Astrocyte (in vitro differentiated cells and primary cell): ENCODE measurements at regions not wholly inside any gene's neighbourhood (a gene's known extent, or its start where the extent isn't known, plus 50 kb on each side); places are given as distances from the start of the nearest gene placed in this dataset.

Source experiments
- DNase-seq: peaks from one replicate; pipeline ENCODE4 v3.0.0-alpha.2; 2010; ENCODE audit warnings: low read depth
- FAIRE-seq: peaks from 2 replicates; lab custom pipeline; 2011; peaks lifted over from hg19 to GRCh38; lab: Jason Lieb, UNC
- H2AFZ ChIP-seq: 2 replicates; pipeline ENCODE4 v1.6.0; 2012; ENCODE audit warnings: low read depth, low read length, inconsistent platforms
- H3K27ac ChIP-seq: 2 replicates; pipeline ENCODE4 v1.5.1; 2011; ENCODE audit warnings: low read depth, low read length, inconsistent platforms
- H3K27me3 ChIP-seq: 2 replicates; pipeline ENCODE4 v1.6.0; 2011; ENCODE audit warnings: low read length, inconsistent platforms; ENCODE audit not compliant: insufficient read depth
- H3K36me3 ChIP-seq: 2 replicates; pipeline ENCODE4 v1.5.1; 2011; ENCODE audit warnings: low read length, inconsistent platforms; ENCODE audit not compliant: insufficient read depth
- H3K4me1 ChIP-seq: 2 replicates; pipeline ENCODE4 v1.5.1; 2011; ENCODE audit warnings: low read length, inconsistent platforms; ENCODE audit not compliant: insufficient read depth
- H3K4me2 ChIP-seq: 2 replicates; pipeline ENCODE4 v1.6.0; 2012; ENCODE audit warnings: low read length, inconsistent platforms
- H3K4me3 ChIP-seq: 2 replicates; pipeline ENCODE4 v1.5.1; 2011; ENCODE audit warnings: low read depth, mild to moderate bottlenecking, low read length, inconsistent platforms; ENCODE audit not compliant: insufficient read depth
- H3K79me2 ChIP-seq: 2 replicates; pipeline ENCODE4 v1.6.0; 2012; ENCODE audit warnings: mild to moderate bottlenecking, low read length, inconsistent platforms; ENCODE audit not compliant: insufficient read depth
- H3K9ac ChIP-seq: 2 replicates; pipeline ENCODE4 v1.6.0; 2012; ENCODE audit warnings: mild to moderate bottlenecking, low read length, inconsistent platforms
- H3K9me3 ChIP-seq: 2 replicates; pipeline ENCODE4 v1.5.1; 2012; ENCODE audit warnings: low read depth, mild to moderate bottlenecking, low read length, inconsistent platforms; ENCODE audit not compliant: insufficient read depth
- H4K20me1 ChIP-seq: 2 replicates; pipeline ENCODE4 v1.6.0; 2012; ENCODE audit warnings: low read length, inconsistent platforms; ENCODE audit not compliant: insufficient read depth
- H3K27ac Mint-ChIP-seq: one replicate; pipeline ENCODE4 v1.8.0; 2021; ENCODE audit warnings: mild to moderate bottlenecking, mixed read lengths; ENCODE audit not compliant: unreplicated experiment
- H3K27me3 Mint-ChIP-seq: one replicate; pipeline ENCODE4 v1.8.0; 2021; ENCODE audit warnings: low read depth, mixed read lengths; ENCODE audit not compliant: unreplicated experiment
- H3K36me3 Mint-ChIP-seq: one replicate; pipeline ENCODE4 v1.8.0; 2021; ENCODE audit warnings: low read depth, mixed read lengths; ENCODE audit not compliant: unreplicated experiment
- H3K4me1 Mint-ChIP-seq: one replicate; pipeline ENCODE4 v1.8.0; 2021; ENCODE audit warnings: low read depth, mixed read lengths; ENCODE audit not compliant: unreplicated experiment
- H3K4me3 Mint-ChIP-seq: one replicate; pipeline ENCODE4 v1.8.0; 2021; ENCODE audit warnings: mild to moderate bottlenecking, moderate library complexity, mixed read lengths; ENCODE audit not compliant: unreplicated experiment
- H3K9me3 Mint-ChIP-seq: one replicate; pipeline ENCODE4 v1.8.0; 2021; ENCODE audit warnings: mild to moderate bottlenecking, mixed read lengths; ENCODE audit not compliant: unreplicated experiment
- EZH2 ChIP-seq: IDR thresholded peaks from 2 replicates; pipeline ENCODE4 v1.6.1; 2012; ENCODE audit warnings: mild to moderate bottlenecking, low read length, inconsistent platforms; ENCODE audit not compliant: insufficient read depth
- TF ChIP-seq, protein P1 (sequence below): IDR thresholded peaks from 2 replicates; pipeline ENCODE4 v1.5.1; 2011; ENCODE audit warnings: low read depth, mild to moderate bottlenecking, inconsistent platforms, low read length, moderate library complexity; ENCODE audit not compliant: insufficient read depth

- TF ChIP-seq EZH2, result no peak
- TF ChIP-seq, protein P1, sequence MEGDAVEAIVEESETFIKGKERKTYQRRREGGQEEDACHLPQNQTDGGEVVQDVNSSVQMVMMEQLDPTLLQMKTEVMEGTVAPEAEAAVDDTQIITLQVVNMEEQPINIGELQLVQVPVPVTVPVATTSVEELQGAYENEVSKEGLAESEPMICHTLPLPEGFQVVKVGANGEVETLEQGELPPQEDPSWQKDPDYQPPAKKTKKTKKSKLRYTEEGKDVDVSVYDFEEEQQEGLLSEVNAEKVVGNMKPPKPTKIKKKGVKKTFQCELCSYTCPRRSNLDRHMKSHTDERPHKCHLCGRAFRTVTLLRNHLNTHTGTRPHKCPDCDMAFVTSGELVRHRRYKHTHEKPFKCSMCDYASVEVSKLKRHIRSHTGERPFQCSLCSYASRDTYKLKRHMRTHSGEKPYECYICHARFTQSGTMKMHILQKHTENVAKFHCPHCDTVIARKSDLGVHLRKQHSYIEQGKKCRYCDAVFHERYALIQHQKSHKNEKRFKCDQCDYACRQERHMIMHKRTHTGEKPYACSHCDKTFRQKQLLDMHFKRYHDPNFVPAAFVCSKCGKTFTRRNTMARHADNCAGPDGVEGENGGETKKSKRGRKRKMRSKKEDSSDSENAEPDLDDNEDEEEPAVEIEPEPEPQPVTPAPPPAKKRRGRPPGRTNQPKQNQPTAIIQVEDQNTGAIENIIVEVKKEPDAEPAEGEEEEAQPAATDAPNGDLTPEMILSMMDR, result no peak
- Histone ChIP-seq H3K4me3 (no peak overlapping the region), H3K36me3 (no peaks in the 10 kb centered on the region), H3K4me1 (no peaks in the 10 kb centered on the region), H3K79me2 (no peaks in the 10 kb centered on the region), H3K9ac (no peak overlapping the region), H3K9me3 (peaks cover 14% of the 10 kb centered on the region), H3K4me2 (no peak overlapping the region), H4K20me1 (no peaks in the 10 kb centered on the region), H2AFZ (no peak overlapping the region), H3K27me3 (no peaks in the 10 kb centered on the region), H3K27ac (no peak overlapping the region)
- H3K4me3 Mint-ChIP-seq, result no peak overlapping the region
- no peak overlapping the region for H3K27ac Mint-ChIP-seq
- DNase-seq, result no peak
- peaks cover 4% of the 10 kb centered on the region for H3K9me3 Mint-ChIP-seq
- no peaks in the 10 kb centered on the region for H3K36me3 Mint-ChIP-seq
- peaks cover 16% of the 10 kb centered on the region for H3K27me3 Mint-ChIP-seq
- no peaks in the 10 kb centered on the region for H3K4me1 Mint-ChIP-seq
- FAIRE-seq, result no peak
These were observed 145.1 kb upstream of the IRX2 start for GRCh38 chr5:2896371-2897275.

- H3K36me3 ChIP-seq, result no peaks in the 10 kb centered on the region
- no peak overlapping the region for H2AFZ ChIP-seq
- peaks cover 14% of the 10 kb centered on the region for H3K27me3 Mint-ChIP-seq
- H3K36me3 Mint-ChIP-seq, result no peaks in the 10 kb centered on the region
- no peak overlapping the region for H3K4me3 ChIP-seq
- no peak overlapping the region for H3K4me3 Mint-ChIP-seq
- H3K79me2 ChIP-seq, result no peaks in the 10 kb centered on the region
- DNase-seq, result no peak
- peaks cover 15% of the 10 kb centered on the region for H3K9me3 ChIP-seq
- H3K27ac Mint-ChIP-seq, result no peak overlapping the region
- H3K4me1 ChIP-seq, result no peaks in the 10 kb centered on the region
- no peaks in the 10 kb centered on the region for H3K4me1 Mint-ChIP-seq
- no peaks in the 10 kb centered on the region for H4K20me1 ChIP-seq
- no peak overlapping the region for H3K27ac ChIP-seq
- FAIRE-seq, result no peak
- H3K4me2 ChIP-seq, result no peak overlapping the region
- H3K9me3 Mint-ChIP-seq, result no peaks in the 10 kb centered on the region
- TF ChIP-seq, protein P1, result no peak
- no peak for TF ChIP-seq EZH2
- no peaks in the 10 kb centered on the region for H3K27me3 ChIP-seq
- no peak overlapping the region for H3K9ac ChIP-seq
These were observed 144.4 kb upstream of the IRX2 start for GRCh38 chr5:2895876-2896275.

DNA sequence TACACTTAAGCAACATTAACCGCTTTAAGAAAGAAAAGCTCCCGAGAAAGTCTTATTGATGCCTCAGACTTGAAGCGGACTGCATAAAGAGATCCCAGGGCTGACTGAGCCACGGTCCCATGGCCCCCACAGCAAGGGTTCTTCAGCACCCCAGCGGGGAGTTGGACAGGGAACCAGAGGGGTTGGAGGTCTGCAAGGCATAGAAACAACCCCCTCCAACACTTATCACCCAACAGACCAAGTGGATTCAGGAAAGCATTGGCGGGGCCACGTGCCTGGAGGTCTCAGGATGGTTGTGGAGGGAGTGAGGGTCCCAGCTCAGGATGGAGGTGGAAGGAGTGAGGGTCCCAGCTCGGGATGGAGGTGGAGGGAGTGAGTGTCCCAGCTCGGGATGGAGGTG is 143.7 kb upstream of the IRX2 start:
- Mint-ChIP-seq H3K27ac (no peak overlapping the region), H3K27me3 (peaks cover 19% of the 10 kb centered on the region), H3K4me3 (no peak overlapping the region), H3K9me3 (no peaks in the 10 kb centered on the region), H3K36me3 (no peaks in the 10 kb centered on the region), H3K4me1 (no peaks in the 10 kb centered on the region)
- no peak for DNase-seq
- no peak overlapping the region for H3K4me3 ChIP-seq
- H3K4me1 ChIP-seq, result no peaks in the 10 kb centered on the region
- H3K27ac ChIP-seq, result no peak overlapping the region
- H2AFZ ChIP-seq, result no peak overlapping the region
- H3K4me2 ChIP-seq, result no peak overlapping the region
- no peaks in the 10 kb centered on the region for H4K20me1 ChIP-seq
- H3K36me3 ChIP-seq, result no peaks in the 10 kb centered on the region
- H3K9ac ChIP-seq, result no peak overlapping the region
- no peaks in the 10 kb centered on the region for H3K79me2 ChIP-seq
- no peaks in the 10 kb centered on the region for H3K27me3 ChIP-seq
- FAIRE-seq, result no peak
- H3K9me3 ChIP-seq, result peaks cover 17% of the 10 kb centered on the region
- TF ChIP-seq, protein P1, result no peak
- TF ChIP-seq EZH2, result no peak
